ENCODE measurements at regions not wholly inside any gene's neighbourhood (a gene's known extent, or its start where the extent isn't known, plus 50 kb on each side); places are given as distances from the start of the nearest gene placed in this dataset.

DNA sequence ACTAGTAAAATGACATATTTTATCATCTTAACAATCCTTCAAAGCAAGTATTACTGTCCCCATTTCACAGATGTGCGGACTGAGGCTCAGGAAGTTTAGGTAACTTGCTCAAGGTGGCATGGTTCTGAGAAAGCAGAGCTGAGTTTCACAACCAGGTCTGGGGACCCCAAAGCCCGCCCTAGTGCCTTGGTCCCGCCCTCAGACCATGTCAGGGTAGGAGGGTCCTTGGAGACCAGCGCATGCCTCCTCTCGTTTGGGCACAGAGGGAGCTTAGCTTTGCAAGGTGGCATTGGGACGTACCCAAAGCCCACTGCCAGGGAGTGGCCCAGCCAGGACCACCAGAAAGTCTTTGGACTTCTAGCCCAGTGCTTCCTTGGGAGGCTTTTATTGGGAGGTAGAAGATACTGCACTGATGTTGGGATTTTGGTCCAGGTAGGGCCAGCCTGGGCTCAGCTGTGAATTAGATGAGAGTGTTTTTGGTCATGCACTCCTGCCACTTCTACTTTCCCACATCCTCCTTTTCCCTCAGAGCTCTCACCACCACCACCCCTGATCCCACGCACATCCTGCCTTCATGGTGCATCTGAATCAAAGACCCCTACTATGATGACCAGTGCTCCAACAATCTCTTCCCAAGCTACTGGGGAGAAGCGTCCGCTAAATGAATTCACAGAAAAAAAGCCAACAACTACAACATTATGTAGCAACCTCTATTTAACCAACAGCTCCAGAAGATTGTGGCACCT lies 307.9 kb downstream of the TLE3 start:
- TF ChIP-seq POLR2AphosphoS5 (IDR thresholded peaks at IDR 0.05; ENCODE audit: low read depth, low read length) = no peak
- TF ChIP-seq, protein P1, sequence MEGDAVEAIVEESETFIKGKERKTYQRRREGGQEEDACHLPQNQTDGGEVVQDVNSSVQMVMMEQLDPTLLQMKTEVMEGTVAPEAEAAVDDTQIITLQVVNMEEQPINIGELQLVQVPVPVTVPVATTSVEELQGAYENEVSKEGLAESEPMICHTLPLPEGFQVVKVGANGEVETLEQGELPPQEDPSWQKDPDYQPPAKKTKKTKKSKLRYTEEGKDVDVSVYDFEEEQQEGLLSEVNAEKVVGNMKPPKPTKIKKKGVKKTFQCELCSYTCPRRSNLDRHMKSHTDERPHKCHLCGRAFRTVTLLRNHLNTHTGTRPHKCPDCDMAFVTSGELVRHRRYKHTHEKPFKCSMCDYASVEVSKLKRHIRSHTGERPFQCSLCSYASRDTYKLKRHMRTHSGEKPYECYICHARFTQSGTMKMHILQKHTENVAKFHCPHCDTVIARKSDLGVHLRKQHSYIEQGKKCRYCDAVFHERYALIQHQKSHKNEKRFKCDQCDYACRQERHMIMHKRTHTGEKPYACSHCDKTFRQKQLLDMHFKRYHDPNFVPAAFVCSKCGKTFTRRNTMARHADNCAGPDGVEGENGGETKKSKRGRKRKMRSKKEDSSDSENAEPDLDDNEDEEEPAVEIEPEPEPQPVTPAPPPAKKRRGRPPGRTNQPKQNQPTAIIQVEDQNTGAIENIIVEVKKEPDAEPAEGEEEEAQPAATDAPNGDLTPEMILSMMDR (IDR thresholded peaks at IDR 0.05) = no peak
- TF ChIP-seq, protein P2, sequence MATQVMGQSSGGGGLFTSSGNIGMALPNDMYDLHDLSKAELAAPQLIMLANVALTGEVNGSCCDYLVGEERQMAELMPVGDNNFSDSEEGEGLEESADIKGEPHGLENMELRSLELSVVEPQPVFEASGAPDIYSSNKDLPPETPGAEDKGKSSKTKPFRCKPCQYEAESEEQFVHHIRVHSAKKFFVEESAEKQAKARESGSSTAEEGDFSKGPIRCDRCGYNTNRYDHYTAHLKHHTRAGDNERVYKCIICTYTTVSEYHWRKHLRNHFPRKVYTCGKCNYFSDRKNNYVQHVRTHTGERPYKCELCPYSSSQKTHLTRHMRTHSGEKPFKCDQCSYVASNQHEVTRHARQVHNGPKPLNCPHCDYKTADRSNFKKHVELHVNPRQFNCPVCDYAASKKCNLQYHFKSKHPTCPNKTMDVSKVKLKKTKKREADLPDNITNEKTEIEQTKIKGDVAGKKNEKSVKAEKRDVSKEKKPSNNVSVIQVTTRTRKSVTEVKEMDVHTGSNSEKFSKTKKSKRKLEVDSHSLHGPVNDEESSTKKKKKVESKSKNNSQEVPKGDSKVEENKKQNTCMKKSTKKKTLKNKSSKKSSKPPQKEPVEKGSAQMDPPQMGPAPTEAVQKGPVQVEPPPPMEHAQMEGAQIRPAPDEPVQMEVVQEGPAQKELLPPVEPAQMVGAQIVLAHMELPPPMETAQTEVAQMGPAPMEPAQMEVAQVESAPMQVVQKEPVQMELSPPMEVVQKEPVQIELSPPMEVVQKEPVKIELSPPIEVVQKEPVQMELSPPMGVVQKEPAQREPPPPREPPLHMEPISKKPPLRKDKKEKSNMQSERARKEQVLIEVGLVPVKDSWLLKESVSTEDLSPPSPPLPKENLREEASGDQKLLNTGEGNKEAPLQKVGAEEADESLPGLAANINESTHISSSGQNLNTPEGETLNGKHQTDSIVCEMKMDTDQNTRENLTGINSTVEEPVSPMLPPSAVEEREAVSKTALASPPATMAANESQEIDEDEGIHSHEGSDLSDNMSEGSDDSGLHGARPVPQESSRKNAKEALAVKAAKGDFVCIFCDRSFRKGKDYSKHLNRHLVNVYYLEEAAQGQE (IDR thresholded peaks at IDR 0.05; ENCODE audit: insufficient read depth in 1 of 2, low read depth in 2 of 2, low read length in 1 of 2) = no peak
- TF ChIP-seq TCF7L2 (IDR thresholded peaks at IDR 0.05; ENCODE audit: low read depth, low read length) = no peak
- TF ChIP-seq SIN3A (IDR thresholded peaks at IDR 0.05; ENCODE audit: borderline replicate concordance, insufficient read depth, low read depth, low read length) = no peak
